SU-DHL-6 (cell line): ENCODE measurements at regions not wholly inside any gene's neighbourhood (a gene's known extent, or its start where the extent isn't known, plus 50 kb on each side); places are given as distances from the start of the nearest gene placed in this dataset.

Source experiments
- CTCF ChIP-seq: fragments of 200-600 bp; sonication (generic); IDR thresholded peaks from one replicate; pipeline ENCODE4 v1.5.1; 2017; ENCODE audit warnings: antibody characterized with exemption, mild to moderate bottlenecking, low read length, moderate library complexity; ENCODE audit not compliant: insufficient read depth, poor library complexity, severe bottlenecking
- EZH2phosphoT487 ChIP-seq: fragments of 200-600 bp; sonication (generic), shearing (Covaris generic); conservative IDR thresholded peaks from 2 replicates; pipeline ENCODE4 v1.6.1; 2018; ENCODE audit warnings: mild to moderate bottlenecking, antibody characterized with exemption, low read length, moderate library complexity, mixed read lengths

- TF ChIP-seq CTCF (no peak), EZH2phosphoT487 (no peak)
Measured at GRCh38 chr21:35681946-35682345, 378.4 kb downstream of the SETD4 start.
